Liver (tissue), 8 donors: ENCODE measurements at regions not wholly inside any gene's neighbourhood (a gene's known extent, or its start where the extent isn't known, plus 50 kb on each side); places are given as distances from the start of the nearest gene placed in this dataset.

Experiments
- DNase-seq: peaks from one replicate; pipeline ENCODE4 v3.0.0-alpha.2; 2017; ENCODE audit warnings: low spot score
- H3K27ac ChIP-seq, 2 donors: one replicate each; pipeline ENCODE4 v1.7.0; 2013; ENCODE audit warnings: inconsistent platforms in 2 of 2, low read length in 2 of 2, control low read depth in 1 of 2, low read depth in 1 of 2, mild to moderate bottlenecking in 1 of 2
- H3K27me3 ChIP-seq, 4 donors: one replicate each; pipeline versions ENCODE4 v1.6.1 to v1.7.0; 2013; ENCODE audit warnings: low read length in 3 of 4, inconsistent platforms in 1 of 4, mild to moderate bottlenecking in 1 of 4, moderate library complexity in 1 of 4; ENCODE audit not compliant: control insufficient read depth in 4 of 4, insufficient read depth in 4 of 4
- H3K36me3 ChIP-seq, 4 donors: one replicate each; pipeline versions ENCODE4 v1.6.1 to v1.7.0; 2013; ENCODE audit warnings: low read length in 3 of 4, mild to moderate bottlenecking in 3 of 4, low read depth in 1 of 4, moderate library complexity in 1 of 4; ENCODE audit not compliant: control insufficient read depth in 4 of 4, insufficient read depth in 3 of 4
- H3K4me1 ChIP-seq, 4 donors: one replicate each; pipeline versions ENCODE4 v1.6.1 to v1.7.0; 2013; ENCODE audit warnings: low read length in 3 of 4, mild to moderate bottlenecking in 3 of 4, moderate library complexity in 1 of 4; ENCODE audit not compliant: control insufficient read depth in 4 of 4, insufficient read depth in 4 of 4
- H3K4me3 ChIP-seq, 3 donors: one replicate each; pipeline versions ENCODE4 v1.6.1 to v1.7.0; 2013; ENCODE audit warnings: low read length in 3 of 3, control low read depth in 1 of 3, low read depth in 1 of 3, mild to moderate bottlenecking in 1 of 3
- H3K9ac ChIP-seq, 2 donors: one replicate each; pipeline ENCODE4 v1.7.0; 2013; ENCODE audit warnings: low read length in 2 of 2, mild to moderate bottlenecking in 2 of 2, moderate library complexity in 2 of 2, control low read depth in 1 of 2, low read depth in 1 of 2
- H3K9me3 ChIP-seq, 4 donors: one replicate each; pipeline versions ENCODE4 v1.6.1 to v1.7.0; 2013; ENCODE audit warnings: low read length in 3 of 4; ENCODE audit not compliant: control insufficient read depth in 4 of 4
- CTCF ChIP-seq: fragments of 150-350 bp; IDR thresholded peaks from 2 replicates; pipeline ENCODE4 v1.5.1; 2017; ENCODE audit warnings: improper control_type of control experiment, low read depth, low read length; ENCODE audit not compliant: missing input control
- EGR1 ChIP-seq, 2 donors: IDR thresholded peaks; 2 replicates each; pipeline ENCODE4 v1.6.1; 2016 to 2018; ENCODE audit warnings: antibody characterized with exemption in 2 of 2, low read depth in 2 of 2
- FOXA2 ChIP-seq: IDR thresholded peaks from 2 replicates; pipeline ENCODE4 v1.6.1; 2016; ENCODE audit warnings: antibody characterized with exemption
- GABPA ChIP-seq, 2 donors: IDR thresholded peaks in 1 of 2; conservative IDR thresholded peaks in 1 of 2; 2 replicates each; pipeline ENCODE4 v1.6.1; 2016; ENCODE audit warnings: antibody characterized with exemption in 2 of 2, mild to moderate bottlenecking in 1 of 2, moderate library complexity in 1 of 2
- HNF4A ChIP-seq, 2 donors: conservative IDR thresholded peaks; 2 replicates each; pipeline ENCODE4 v1.6.1; 2016; ENCODE audit warnings: antibody characterized with exemption in 2 of 2, mild to moderate bottlenecking in 2 of 2
- HNF4G ChIP-seq: IDR thresholded peaks from 2 replicates; pipeline ENCODE4 v1.6.1; 2016; ENCODE audit warnings: antibody characterized with exemption
- MAX ChIP-seq: IDR thresholded peaks from 2 replicates; pipeline ENCODE4 v1.6.1; 2016; ENCODE audit warnings: antibody characterized with exemption
- NR2F2 ChIP-seq: IDR thresholded peaks from 2 replicates; pipeline ENCODE4 v1.6.1; 2016; ENCODE audit warnings: antibody characterized with exemption
- RAD21 ChIP-seq, 2 donors: IDR thresholded peaks; 2 replicates each; pipeline ENCODE4 v1.6.1; 2016; ENCODE audit warnings: antibody characterized with exemption in 2 of 2, mild to moderate bottlenecking in 2 of 2
- REST ChIP-seq: IDR thresholded peaks from 2 replicates; pipeline ENCODE4 v1.6.1; 2016; ENCODE audit warnings: antibody characterized with exemption, mild to moderate bottlenecking
- RXRA ChIP-seq, 2 donors: IDR thresholded peaks; 2 replicates each; pipeline ENCODE4 v1.6.1; 2017 to 2018; ENCODE audit warnings: antibody characterized with exemption in 2 of 2, mild to moderate bottlenecking in 1 of 2
- SP1 ChIP-seq: IDR thresholded peaks from 2 replicates; pipeline ENCODE4 v1.6.1; 2018; ENCODE audit warnings: antibody characterized with exemption, mild to moderate bottlenecking
- TAF1 ChIP-seq: conservative IDR thresholded peaks from 2 replicates; pipeline ENCODE4 v1.6.1; 2016; ENCODE audit warnings: antibody characterized with exemption, mild to moderate bottlenecking
- YY1 ChIP-seq: IDR thresholded peaks from 2 replicates; pipeline ENCODE4 v1.6.1; 2016; ENCODE audit warnings: antibody characterized with exemption, mild to moderate bottlenecking
- WGBS: extraction: QIAGEN DNeasy Blood & Tissue Kit; methylation state at CpG from one replicate; pipeline ENCODE4 v1.1.7; 2013; 5-methylcytosine and 5-hydroxymethylcytosine counted together
- donor health status: healthy.
- donor health status: healthy.
- donor health status: healthy.
- donor health status: healthy.
- donor health status: healthy.

- TF ChIP-seq CTCF (no peak), EGR1 (IDR thresholded peaks at IDR 0.05; ENCODE audit: low read depth in 2 of 2) (no peak), GABPA (IDR thresholded peaks at IDR 0.05 in 1 of 2, conservative IDR thresholded peaks at IDR 0.05 in 1 of 2) (no peak), FOXA2 (no peak), YY1 (no peak), MAX (no peak), RXRA (IDR thresholded peaks at IDR 0.05) (no peak), HNF4G (no peak), RAD21 (IDR thresholded peaks at IDR 0.05) (no peak), SP1 (no peak), NR2F2 (no peak)
- Histone ChIP-seq H3K36me3 (no peaks in the 10 kb centered on the region), H3K9ac (no peak overlapping the region), H3K4me3 (no peak overlapping the region), H3K27ac (no peak overlapping the region), H3K27me3 (no peaks in the 10 kb centered on the region), H3K4me1 (no peaks in the 10 kb centered on the region), H3K9me3 (no peaks in the 10 kb centered on the region)
- no peak for DNase-seq
- 58% methylated on average over 1 of the region's 1 CpG for WGBS
These were observed 700.3 kb upstream of the TYRP1 start for GRCh38 chr9:11992866-11993265.

- no peak for TF ChIP-seq RXRA (IDR thresholded peaks at IDR 0.05)
- TF ChIP-seq HNF4A (conservative IDR thresholded peaks at IDR 0.05): no peak
- TF ChIP-seq GABPA (IDR thresholded peaks at IDR 0.05 in 1 of 2, conservative IDR thresholded peaks at IDR 0.05 in 1 of 2): no peak
- TF ChIP-seq MAX: no peak
- no peak for TF ChIP-seq REST
- TF ChIP-seq TAF1: no peak
- no peak for TF ChIP-seq SP1
- no peak for TF ChIP-seq NR2F2
- no peak for TF ChIP-seq RAD21 (IDR thresholded peaks at IDR 0.05)
- TF ChIP-seq CTCF: no peak
- no peak for TF ChIP-seq HNF4G
- no peak for TF ChIP-seq EGR1 (IDR thresholded peaks at IDR 0.05; ENCODE audit: low read depth in 2 of 2)
- TF ChIP-seq FOXA2: no peak
- H3K4me1 ChIP-seq: no peaks in the 10 kb centered on the region
- H3K9me3 ChIP-seq: peaks cover 0 to 3% (median under 1%) of the 10 kb centered on the region in 4 donors
- no peak overlapping the region for H3K9ac ChIP-seq
- H3K27me3 ChIP-seq: no peaks in the 10 kb centered on the region
- H3K4me3 ChIP-seq: no peak overlapping the region
- WGBS: 88% methylated on average over 1 of the region's 1 CpG
- H3K36me3 ChIP-seq: no peaks in the 10 kb centered on the region
- DNase-seq: no peak
- no peak overlapping the region for H3K27ac ChIP-seq
These were observed 678.7 kb upstream of the TYRP1 start for GRCh38 chr9:12014488-12014887.
